ENCODE measurements at regions not wholly inside any gene's neighbourhood (a gene's known extent, or its start where the extent isn't known, plus 50 kb on each side); places are given as distances from the start of the nearest gene placed in this dataset.

DNA sequence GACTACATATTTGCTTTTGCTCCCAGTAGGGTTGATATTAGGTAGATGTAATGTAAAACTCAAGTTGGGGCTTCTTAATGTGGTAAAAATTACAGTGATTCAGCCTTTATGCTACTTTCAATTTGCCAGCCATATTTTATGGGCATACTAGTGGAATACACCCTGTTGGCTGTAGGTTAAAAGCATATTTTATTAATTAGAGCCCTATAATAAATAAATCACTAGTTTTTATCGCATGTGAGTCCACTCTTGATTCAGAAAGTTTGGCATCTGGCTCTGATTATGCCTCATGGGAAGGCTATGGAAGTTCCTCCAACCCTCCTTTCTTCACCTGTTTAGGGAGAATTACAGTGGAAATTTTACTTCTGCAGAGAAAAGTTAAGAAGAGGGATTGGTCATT is 390.9 kb downstream of the GATA3 start:
- Histone ChIP-seq H4K91ac (ENCODE audit: low read depth, low read length) (no peak overlapping the region), H3K18ac (ENCODE audit: low read length) (no peak overlapping the region), H3K4me1 (ENCODE audit: control insufficient read depth in 1 of 2, insufficient read depth in 2 of 2, low read length in 2 of 2) (no peaks in the 10 kb centered on the region), H3K9ac (ENCODE audit: low read length) (no peak overlapping the region), H4K8ac (ENCODE audit: low read depth, low read length) (no peak overlapping the region), H3K79me2 (ENCODE audit: control insufficient read depth, insufficient read depth, low read length, poor library complexity) (no peaks in the 10 kb centered on the region), H2BK5ac (ENCODE audit: low read depth, low read length, poor library complexity) (no peak overlapping the region), H3K79me1 (ENCODE audit: low read length) (no peaks in the 10 kb centered on the region), H2AK5ac (ENCODE audit: low read length) (no peak overlapping the region), H3K23ac (ENCODE audit: low read length) (no peak overlapping the region), H4K12ac (ENCODE audit: low read depth, low read length) (no peak overlapping the region), H3K4ac (ENCODE audit: low read depth, low read length) (no peak overlapping the region), H3K4me2 (ENCODE audit: low read length) (no peak overlapping the region), H3K27ac (ENCODE audit: low read depth, low read length) (no peak overlapping the region), H2BK120ac (ENCODE audit: insufficient read depth, low read length, poor library complexity) (no peak overlapping the region), H3K4me3 (ENCODE audit: low read depth, low read length) (no peak overlapping the region), H3K27me3 (ENCODE audit: insufficient read depth, low read length) (no peaks in the 10 kb centered on the region), H3K14ac (ENCODE audit: low read length) (no peak overlapping the region), H2AFZ (ENCODE audit: insufficient read depth, low read length, poor library complexity) (no peak overlapping the region), H2BK12ac (ENCODE audit: low read length) (no peak overlapping the region), H3K36me3 (ENCODE audit: control insufficient read depth in 1 of 2, insufficient read depth in 2 of 2, low read length in 2 of 2) (no peaks in the 10 kb centered on the region), H3K9me3 (ENCODE audit: insufficient read depth, low read depth, low read length) (no peaks in the 10 kb centered on the region)
- no peak for DNase-seq
- no CpG with 5 or more reads among the region's 1 CpG for WGBS (ENCODE audit: extremely low coverage, insufficient coverage, insufficient read length)

DNA sequence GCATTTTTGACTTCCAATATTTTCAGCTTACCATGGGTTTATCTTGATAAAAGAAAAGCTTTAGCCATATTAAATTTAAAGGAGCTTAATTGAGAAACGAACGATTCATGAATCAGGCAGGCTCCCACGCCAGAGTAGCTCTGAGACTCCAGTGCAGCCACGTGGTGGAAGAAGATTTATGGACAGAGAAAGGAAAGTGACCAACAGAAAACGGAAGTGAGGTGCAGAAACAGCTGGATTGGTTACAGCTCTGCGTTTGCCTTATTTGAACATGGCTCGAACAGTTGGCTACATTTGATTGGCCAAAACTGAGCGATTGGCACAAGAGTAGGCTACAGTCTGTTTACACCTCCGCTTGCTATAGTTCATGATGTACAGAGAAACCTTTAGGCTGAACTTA is 395.4 kb downstream of the GATA3 start:
- Histone ChIP-seq H3K23ac (ENCODE audit: low read length) (no peak overlapping the region), H3K4ac (ENCODE audit: low read depth, low read length) (no peak overlapping the region), H3K4me2 (ENCODE audit: low read length) (no peak overlapping the region)

DNA sequence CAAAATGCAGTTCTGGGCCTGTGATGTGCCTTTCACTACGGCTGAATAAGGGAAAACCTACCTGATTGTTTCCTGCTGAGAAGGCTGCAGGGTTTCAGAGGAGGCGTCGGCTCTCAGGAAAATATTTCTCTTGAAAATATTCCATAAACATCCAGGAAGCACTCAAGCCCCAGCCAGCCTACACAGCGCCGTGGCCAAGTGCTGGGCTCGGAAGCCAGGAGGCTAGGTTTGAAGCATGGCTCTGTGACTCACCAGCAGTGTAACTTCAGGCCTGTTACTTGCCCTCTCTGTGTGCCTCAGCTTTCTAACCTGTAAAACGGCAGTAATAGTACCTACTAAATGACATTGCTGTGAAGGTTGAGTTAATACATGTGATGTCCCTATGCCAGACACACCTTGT is 399.1 kb downstream of the GATA3 start:
- peak; percentile 81 to 88 for DNase-seq
- H3K9me3 ChIP-seq (ENCODE audit: insufficient read depth, low read depth, low read length), result peaks cover 2% of the 10 kb centered on the region
- H4K91ac ChIP-seq (ENCODE audit: low read depth, low read length), result peak overlapping the region; percentile 28
- no peak overlapping the region for H3K18ac ChIP-seq (ENCODE audit: low read length)
- H3K27me3 ChIP-seq (ENCODE audit: insufficient read depth, low read length), result no peaks in the 10 kb centered on the region
- peak overlapping the region; percentile 63 for H2BK12ac ChIP-seq (ENCODE audit: low read length)
- peak overlapping the region; percentile 54 for H2AFZ ChIP-seq (ENCODE audit: insufficient read depth, low read length, poor library complexity)
- H3K79me2 ChIP-seq (ENCODE audit: control insufficient read depth, insufficient read depth, low read length, poor library complexity), result no peaks in the 10 kb centered on the region
- H3K14ac ChIP-seq (ENCODE audit: low read length), result no peak overlapping the region
- H3K4me2 ChIP-seq (ENCODE audit: low read length), result no peak overlapping the region
- peaks cover 3 to 4% of the 10 kb centered on the region in 2 experiments for H3K4me1 ChIP-seq (ENCODE audit: control insufficient read depth in 1 of 2, insufficient read depth in 2 of 2, low read length in 2 of 2)
- no peaks in the 10 kb centered on the region for H3K36me3 ChIP-seq (ENCODE audit: control insufficient read depth in 1 of 2, insufficient read depth in 2 of 2, low read length in 2 of 2)
- no CpG with 5 or more reads among the region's 7 CpGs for WGBS (ENCODE audit: extremely low coverage, insufficient coverage, insufficient read length)
- H4K8ac ChIP-seq (ENCODE audit: low read depth, low read length), result peak overlapping the region; percentile 45
- H3K4ac ChIP-seq (ENCODE audit: low read depth, low read length), result no peak overlapping the region
- H2BK5ac ChIP-seq (ENCODE audit: low read depth, low read length, poor library complexity), result no peak overlapping the region
- H2BK120ac ChIP-seq (ENCODE audit: insufficient read depth, low read length, poor library complexity), result no peak overlapping the region
- H3K4me3 ChIP-seq (ENCODE audit: low read depth, low read length), result no peak overlapping the region
- H3K23ac ChIP-seq (ENCODE audit: low read length), result no peak overlapping the region
- H3K27ac ChIP-seq (ENCODE audit: low read depth, low read length), result no peak overlapping the region
- H3K79me1 ChIP-seq (ENCODE audit: low read length), result peaks cover 5% of the 10 kb centered on the region
- no peak overlapping the region for H4K12ac ChIP-seq (ENCODE audit: low read depth, low read length)
- no peak overlapping the region for H3K9ac ChIP-seq (ENCODE audit: low read length)
- H2AK5ac ChIP-seq (ENCODE audit: low read length), result peak overlapping the region; percentile 92

More for the DNA sequence above, 395.4 kb downstream of the GATA3 start:
- Histone ChIP-seq H3K79me1 (ENCODE audit: low read length) (peaks cover 5% of the 10 kb centered on the region), H2AFZ (ENCODE audit: insufficient read depth, low read length, poor library complexity) (no peak overlapping the region), H2AK5ac (ENCODE audit: low read length) (no peak overlapping the region), H3K18ac (ENCODE audit: low read length) (no peak overlapping the region), H2BK5ac (ENCODE audit: low read depth, low read length, poor library complexity) (no peak overlapping the region), H3K27me3 (ENCODE audit: insufficient read depth, low read length) (no peaks in the 10 kb centered on the region), H3K27ac (ENCODE audit: low read depth, low read length) (no peak overlapping the region), H4K12ac (ENCODE audit: low read depth, low read length) (no peak overlapping the region), H3K14ac (ENCODE audit: low read length) (no peak overlapping the region), H3K36me3 (ENCODE audit: control insufficient read depth in 1 of 2, insufficient read depth in 2 of 2, low read length in 2 of 2) (no peaks in the 10 kb centered on the region), H4K91ac (ENCODE audit: low read depth, low read length) (no peak overlapping the region), H2BK12ac (ENCODE audit: low read length) (no peak overlapping the region), H3K4me1 (ENCODE audit: control insufficient read depth in 1 of 2, insufficient read depth in 2 of 2, low read length in 2 of 2) (peaks cover 3 to 4% of the 10 kb centered on the region in 2 experiments), H3K9ac (ENCODE audit: low read length) (no peak overlapping the region), H2BK120ac (ENCODE audit: insufficient read depth, low read length, poor library complexity) (no peak overlapping the region), H3K4me3 (ENCODE audit: low read depth, low read length) (no peak overlapping the region), H4K8ac (ENCODE audit: low read depth, low read length) (no peak overlapping the region), H3K79me2 (ENCODE audit: control insufficient read depth, insufficient read depth, low read length, poor library complexity) (no peaks in the 10 kb centered on the region), H3K9me3 (ENCODE audit: insufficient read depth, low read depth, low read length) (no peaks in the 10 kb centered on the region)
- DNase-seq, result no peak
- WGBS (ENCODE audit: extremely low coverage, insufficient coverage, insufficient read length), result no CpG with 5 or more reads among the region's 9 CpGs

DNA sequence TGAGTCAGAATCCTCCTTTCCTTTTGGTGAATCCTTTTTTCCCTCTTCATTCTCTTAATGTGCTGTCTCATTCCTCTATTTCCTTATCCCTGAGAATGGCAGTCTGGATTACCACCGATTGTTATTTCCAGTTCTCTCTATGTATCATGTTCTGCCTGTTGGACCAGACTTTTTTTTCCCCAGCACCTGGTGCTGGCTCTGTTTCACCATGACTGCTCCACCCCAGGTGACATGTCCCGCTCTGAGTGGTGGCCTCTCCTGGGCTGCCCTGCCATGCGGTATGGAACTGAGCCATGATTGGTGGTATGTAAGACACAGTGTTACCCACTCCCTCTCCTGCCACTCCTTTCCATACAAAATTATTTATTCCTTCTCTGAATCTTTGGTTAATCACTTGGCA is 399.9 kb downstream of the GATA3 start:
- no peak overlapping the region for H2BK120ac ChIP-seq (ENCODE audit: insufficient read depth, low read length, poor library complexity)
- H3K36me3 ChIP-seq (ENCODE audit: control insufficient read depth in 1 of 2, insufficient read depth in 2 of 2, low read length in 2 of 2), result no peaks in the 10 kb centered on the region
- no peak overlapping the region for H4K12ac ChIP-seq (ENCODE audit: low read depth, low read length)
- H3K79me1 ChIP-seq (ENCODE audit: low read length), result peaks cover 5% of the 10 kb centered on the region
- no peak overlapping the region for H3K4ac ChIP-seq (ENCODE audit: low read depth, low read length)
- no peak overlapping the region for H4K8ac ChIP-seq (ENCODE audit: low read depth, low read length)
- H3K9ac ChIP-seq (ENCODE audit: low read length), result no peak overlapping the region
- H3K4me3 ChIP-seq (ENCODE audit: low read depth, low read length), result no peak overlapping the region
- peaks cover 3 to 4% of the 10 kb centered on the region in 2 experiments for H3K4me1 ChIP-seq (ENCODE audit: control insufficient read depth in 1 of 2, insufficient read depth in 2 of 2, low read length in 2 of 2)
- no peak overlapping the region for H4K91ac ChIP-seq (ENCODE audit: low read depth, low read length)
- no peak overlapping the region for H3K23ac ChIP-seq (ENCODE audit: low read length)
- H3K4me2 ChIP-seq (ENCODE audit: low read length), result no peak overlapping the region
- no peaks in the 10 kb centered on the region for H3K27me3 ChIP-seq (ENCODE audit: insufficient read depth, low read length)
- no CpG with 5 or more reads among the region's 3 CpGs for WGBS (ENCODE audit: extremely low coverage, insufficient coverage, insufficient read length)
- H2BK5ac ChIP-seq (ENCODE audit: low read depth, low read length, poor library complexity), result no peak overlapping the region
- no peaks in the 10 kb centered on the region for H3K79me2 ChIP-seq (ENCODE audit: control insufficient read depth, insufficient read depth, low read length, poor library complexity)
- H3K27ac ChIP-seq (ENCODE audit: low read depth, low read length), result no peak overlapping the region
- no peak overlapping the region for H2AFZ ChIP-seq (ENCODE audit: insufficient read depth, low read length, poor library complexity)
- peak in 1 of 2 donors; percentile 53 for DNase-seq
- no peak overlapping the region for H3K18ac ChIP-seq (ENCODE audit: low read length)
- peaks cover 2% of the 10 kb centered on the region for H3K9me3 ChIP-seq (ENCODE audit: insufficient read depth, low read depth, low read length)
- H2AK5ac ChIP-seq (ENCODE audit: low read length), result peak overlapping the region; percentile 95
- no peak overlapping the region for H3K14ac ChIP-seq (ENCODE audit: low read length)
- no peak overlapping the region for H2BK12ac ChIP-seq (ENCODE audit: low read length)
